ENCODE measurements at regions not wholly inside any gene's neighbourhood (a gene's known extent, or its start where the extent isn't known, plus 50 kb on each side); places are given as distances from the start of the nearest gene placed in this dataset.

- Histone ChIP-seq H3K27ac (ENCODE audit: insufficient read depth, low read depth, low read length) (no peak overlapping the region), H2AFZ (ENCODE audit: low read depth, low read length) (no peak overlapping the region), H4K20me1 (replicated peaks; ENCODE audit: control insufficient read depth, extremely low read depth, insufficient read depth, low read length) (no peaks in the 10 kb centered on the region), H3K36me3 (ENCODE audit: control insufficient read depth in 2 of 2, extremely low read depth in 1 of 2, insufficient read depth in 2 of 2, low read length in 2 of 2) (no peaks in the 10 kb centered on the region), H3K4me3 (replicated peaks in 1 of 3; ENCODE audit: insufficient read depth in 1 of 3, low read depth in 1 of 3, low read length in 3 of 3) (no peak overlapping the region), H3K27me3 (ENCODE audit: control insufficient read depth in 2 of 2, insufficient read depth in 2 of 2, low read length in 2 of 2) (no peaks in the 10 kb centered on the region), H3K9me1 (replicated peaks; ENCODE audit: control insufficient read depth, extremely low read depth, insufficient read depth, low read length) (no peaks in the 10 kb centered on the region), H3K9ac (replicated peaks; ENCODE audit: extremely low read depth, insufficient read depth, low read length) (no peak overlapping the region), H3K79me2 (ENCODE audit: control insufficient read depth, insufficient read depth, low read length) (no peaks in the 10 kb centered on the region), H3K4me1 (ENCODE audit: control insufficient read depth, extremely low read depth, insufficient read depth, low read length) (no peaks in the 10 kb centered on the region), H3K4me2 (ENCODE audit: insufficient read depth, low read length) (no peak overlapping the region), H3K9me3 (replicated peaks; ENCODE audit: control insufficient read depth, insufficient read depth, low read length) (no peaks in the 10 kb centered on the region)
- ChIA-PET CTCF (no interaction called here), POLR2A (no interaction called here)
- BruUV-seq (replicated peaks), result no TSS peak
- dilution Hi-C loops (cut with MboI; ENCODE audit: extremely low pct_ligation_motif_present, low sequenced_read_pairs), result no loop called here
- DNase-seq (ENCODE audit: low read depth, low spot score) (no peak), FAIRE-seq (no peak)
- TF ChIP-seq MAX (IDR thresholded peaks at IDR 0.05; ENCODE audit: insufficient read depth, insufficient read length) (no peak), POLR2A (IDR thresholded peaks at IDR 0.05; ENCODE audit: low read depth, low read length) (no peak), FOS (IDR thresholded peaks at IDR 0.05; ENCODE audit: borderline replicate concordance, insufficient read depth, low read length) (no peak), CTCF (IDR thresholded peaks at IDR 0.05; ENCODE audit: extremely low read depth in 1 of 2, insufficient read depth in 1 of 2, low read depth in 1 of 2, low read length in 2 of 2) (no peak), MYC (IDR thresholded peaks at IDR 0.05; ENCODE audit: low read depth, low read length) (no peak), JUN (IDR thresholded peaks at IDR 0.05; ENCODE audit: borderline replicate concordance, insufficient read depth, insufficient read length, low read depth) (no peak), EZH2 (IDR thresholded peaks at IDR 0.05; ENCODE audit: borderline replicate concordance, low read depth, low read length, severe bottlenecking) (no peak), POLR2AphosphoS5 (IDR thresholded peaks at IDR 0.05; ENCODE audit: insufficient read depth, low read depth, low read length) (no peak), GATA2 (IDR thresholded peaks at IDR 0.05; ENCODE audit: insufficient read depth, insufficient read length, low read depth, low read length) (no peak)
- intact Hi-C loops (cut with micrococcal nuclease), result no loop called here
These were observed 329.1 kb downstream of the LRRIQ3 start for GRCh38 chr1:73868810-73869336.

All from endothelial cell of umbilical vein (primary cell).